H1 (cell line): ENCODE measurements at regions not wholly inside any gene's neighbourhood (a gene's known extent, or its start where the extent isn't known, plus 50 kb on each side); places are given as distances from the start of the nearest gene placed in this dataset.

Source experiments
- CTCF ChIP-seq, 3 experiments: IDR thresholded peaks; 1 replicate in 2 of 3; 2 replicates in 1 of 3; pipeline versions ENCODE4 v1.5.1 to v1.6.1; 2011; ENCODE audit warnings: low read length in 3 of 3, mild to moderate bottlenecking in 3 of 3, inconsistent platforms in 2 of 3, low read depth in 1 of 3, moderate library complexity in 1 of 3; ENCODE audit not compliant: insufficient read depth in 1 of 3; ENCODE audit errors: control extremely low read depth in 1 of 3
- EZH2 ChIP-seq: fragments of 200-600 bp; sonication (generic); IDR thresholded peaks from 2 replicates; pipeline ENCODE4 v1.7.1; 2012; ENCODE audit warnings: low read depth, mild to moderate bottlenecking, moderate library complexity, low read length, inconsistent platforms; ENCODE audit not compliant: severe bottlenecking
- FOSL1 ChIP-seq: IDR thresholded peaks from 2 replicates; pipeline ENCODE4 v1.6.1; 2011; ENCODE audit warnings: mild to moderate bottlenecking, low read depth, low read length, moderate library complexity; ENCODE audit not compliant: insufficient read depth
- NRF1 ChIP-seq: IDR thresholded peaks from 2 replicates; pipeline ENCODE4 v1.6.1; 2011; ENCODE audit warnings: mild to moderate bottlenecking, low read depth, low read length, improper control_type of control experiment
- RFX5 ChIP-seq: IDR thresholded peaks from 2 replicates; pipeline ENCODE4 v1.6.1; 2011; ENCODE audit warnings: low read depth, low read length, improper control_type of control experiment, borderline replicate concordance
- SP4 ChIP-seq: IDR thresholded peaks from 2 replicates; pipeline ENCODE4 v1.6.1; 2012; ENCODE audit warnings: low read length, inconsistent platforms
- TAF1 ChIP-seq: IDR thresholded peaks from 2 replicates; pipeline ENCODE4 v1.6.1; 2011; ENCODE audit warnings: mild to moderate bottlenecking, low read depth, low read length
- TEAD4 ChIP-seq: IDR thresholded peaks from 2 replicates; pipeline ENCODE4 v1.6.1; 2012; ENCODE audit warnings: low read depth, low read length, inconsistent platforms, mixed read lengths
- ZNF274 ChIP-seq: IDR thresholded peaks from 2 replicates; pipeline ENCODE4 v1.7.0; 2012; ENCODE audit warnings: low read length, borderline replicate concordance; ENCODE audit errors: extremely low read depth

DNA sequence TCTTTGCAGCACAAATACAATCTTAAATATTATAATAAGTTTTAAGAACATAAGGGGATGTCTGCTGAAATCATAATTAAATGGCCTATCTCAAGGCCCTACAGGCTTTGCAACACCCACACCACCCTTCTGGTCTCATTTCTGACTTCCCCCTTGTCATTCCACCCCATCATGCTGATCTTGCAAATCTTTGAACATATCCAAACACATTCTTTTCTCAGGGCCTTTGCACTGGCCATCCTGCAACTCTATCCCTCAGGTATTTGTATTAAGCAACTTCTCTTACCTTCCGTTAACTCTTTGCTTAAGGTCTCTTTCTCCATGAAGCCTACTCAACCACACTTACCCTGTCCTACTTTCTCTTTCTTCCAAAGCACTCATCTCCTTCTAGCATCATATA lies 51.8 kb upstream of the CCDC150 start:
- TF ChIP-seq TEAD4 (no peak), TAF1 (no peak), NRF1 (no peak), ZNF274 (no peak), FOSL1 (no peak), CTCF (IDR thresholded peaks at IDR 0.05; ENCODE audit: control extremely low read depth in 1 of 3, insufficient read depth in 1 of 3, low read depth in 1 of 3, low read length in 3 of 3) (no peak), SP4 (no peak), EZH2 (no peak), RFX5 (no peak)
